Transverse colon (tissue), 4 donors: ENCODE measurements at regions not wholly inside any gene's neighbourhood (a gene's known extent, or its start where the extent isn't known, plus 50 kb on each side); places are given as distances from the start of the nearest gene placed in this dataset.

ENCODE experiments used
- EP300 ChIP-seq: sonication (generic); formaldehyde crosslinking; IDR thresholded peaks from one replicate; pipeline ENCODE4 v1.6.1; 2017; ENCODE audit warnings: antibody characterized with exemption, low read depth
- POLR2AphosphoS5 ChIP-seq, 3 donors: sonication (generic); formaldehyde crosslinking; IDR thresholded peaks; one replicate each; pipeline ENCODE4 v1.6.1; 2016; ENCODE audit warnings: antibody characterized with exemption in 3 of 3
- TF ChIP-seq, protein P1 (sequence below), 5 experiments: fragments of 200-600 bp in 3 of 5; fragments of 450-650 bp in 2 of 5; sonication (generic) in 3 of 5; IDR thresholded peaks; 1 replicate in 2 of 5; 2 replicates in 3 of 5; pipeline ENCODE4 v1.5.1; 2016 to 2017; ENCODE audit warnings: antibody characterized with exemption in 5 of 5, inconsistent platforms in 3 of 5, mild to moderate bottlenecking in 2 of 5, moderate library complexity in 1 of 5

- TF ChIP-seq, protein P1, sequence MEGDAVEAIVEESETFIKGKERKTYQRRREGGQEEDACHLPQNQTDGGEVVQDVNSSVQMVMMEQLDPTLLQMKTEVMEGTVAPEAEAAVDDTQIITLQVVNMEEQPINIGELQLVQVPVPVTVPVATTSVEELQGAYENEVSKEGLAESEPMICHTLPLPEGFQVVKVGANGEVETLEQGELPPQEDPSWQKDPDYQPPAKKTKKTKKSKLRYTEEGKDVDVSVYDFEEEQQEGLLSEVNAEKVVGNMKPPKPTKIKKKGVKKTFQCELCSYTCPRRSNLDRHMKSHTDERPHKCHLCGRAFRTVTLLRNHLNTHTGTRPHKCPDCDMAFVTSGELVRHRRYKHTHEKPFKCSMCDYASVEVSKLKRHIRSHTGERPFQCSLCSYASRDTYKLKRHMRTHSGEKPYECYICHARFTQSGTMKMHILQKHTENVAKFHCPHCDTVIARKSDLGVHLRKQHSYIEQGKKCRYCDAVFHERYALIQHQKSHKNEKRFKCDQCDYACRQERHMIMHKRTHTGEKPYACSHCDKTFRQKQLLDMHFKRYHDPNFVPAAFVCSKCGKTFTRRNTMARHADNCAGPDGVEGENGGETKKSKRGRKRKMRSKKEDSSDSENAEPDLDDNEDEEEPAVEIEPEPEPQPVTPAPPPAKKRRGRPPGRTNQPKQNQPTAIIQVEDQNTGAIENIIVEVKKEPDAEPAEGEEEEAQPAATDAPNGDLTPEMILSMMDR (IDR thresholded peaks at IDR 0.05): no peak
- TF ChIP-seq POLR2AphosphoS5 (IDR thresholded peaks at IDR 0.05) (no peak), EP300 (no peak)
Observed at GRCh38 chr4:34281826-34282225, 1962.5 kb downstream of the ARAP2 start.
